Stimulated activated CD4-positive, alpha-beta T cell treated with anti-CD3 and anti-CD28 coated beads, TNF-alpha, amount 100 ng/mL, for 48 hours (primary cell): ENCODE measurements at regions not wholly inside any gene's neighbourhood (a gene's known extent, or its start where the extent isn't known, plus 50 kb on each side); places are given as distances from the start of the nearest gene placed in this dataset.

Experiments used
- DNase-seq, 3 donors: peaks; one replicate each; pipeline ENCODE4 v3.0.0-alpha.2; 2020; ENCODE audit warnings: low read depth in 3 of 3

- no peak for DNase-seq
Measured at GRCh38 chr20:52267418-52267817, 75.8 kb upstream of the ZFP64 start.

- DNase-seq = no peak
Measured at GRCh38 chr20:52263757-52264156, 72.2 kb upstream of the ZFP64 start.

- DNase-seq = no peak
Measured at GRCh38 chr20:52261792-52262191, 70.2 kb upstream of the ZFP64 start.

GRCh38 chr20:52259295-52259694, 67.7 kb upstream of the ZFP64 start:
- no peak for DNase-seq

- DNase-seq = no peak
Measured at GRCh38 chr20:52256454-52256853, 64.9 kb upstream of the ZFP64 start.

GRCh38 chr20:52252664-52253063, 61.1 kb upstream of the ZFP64 start:
- no peak for DNase-seq

- DNase-seq = no peak
Measured at GRCh38 chr20:52251827-52252226, 60.2 kb upstream of the ZFP64 start.

GRCh38 chr20:52251136-52251700, 59.6 kb upstream of the ZFP64 start:
- DNase-seq = no peak

GRCh38 chr20:52247548-52247947, 56.0 kb upstream of the ZFP64 start:
- DNase-seq = no peak

- no peak for DNase-seq
Measured at GRCh38 chr20:52246366-52246765, 54.8 kb upstream of the ZFP64 start.

GRCh38 chr20:52244702-52245101, 53.1 kb upstream of the ZFP64 start:
- no peak for DNase-seq

- no peak for DNase-seq
Measured at GRCh38 chr20:52242237-52243230, 51.0 kb upstream of the ZFP64 start.
